GM19397 (cell line): ENCODE measurements at regions not wholly inside any gene's neighbourhood (a gene's known extent, or its start where the extent isn't known, plus 50 kb on each side); places are given as distances from the start of the nearest gene placed in this dataset.

ENCODE experiments used
- ATAC-seq: cut with Tn5 transposase; IDR thresholded peaks from one replicate; pipeline ENCODE4 v1.9.1; 2021; ENCODE audit warnings: mild to moderate bottlenecking, moderate library complexity; ENCODE audit not compliant: unreplicated experiment

- no peak for ATAC-seq
Measured at GRCh38 chr9:14967450-14968321, 57.5 kb upstream of the FREM1 start.

GRCh38 chr9:14962193-14962882 lies 52.1 kb upstream of the FREM1 start:
- ATAC-seq: no peak

- ATAC-seq: no peak
Measured at GRCh38 chr9:14961372-14962068, 51.3 kb upstream of the FREM1 start.

- no peak for ATAC-seq
Measured at GRCh38 chr9:14960881-14961280, 50.7 kb upstream of the FREM1 start.
